ENCODE measurements at regions not wholly inside any gene's neighbourhood (a gene's known extent, or its start where the extent isn't known, plus 50 kb on each side); places are given as distances from the start of the nearest gene placed in this dataset.

GRCh38 chr3:117102426-117102825 lies 392.8 kb downstream of the TUSC7 start:
- no peak overlapping the region for H3K23ac ChIP-seq (ENCODE audit: low read depth, low read length, poor library complexity)
- no peak overlapping the region for H3K4me2 ChIP-seq (ENCODE audit: insufficient read depth, low read length, poor library complexity, severe bottlenecking)
- no peak for DNase-seq (ENCODE audit: low spot score)
- H2BK15ac ChIP-seq (ENCODE audit: low read length): no peak overlapping the region
- no peaks in the 10 kb centered on the region for H3K79me1 ChIP-seq (ENCODE audit: low read depth, low read length)
- H3K9me3 ChIP-seq (replicated peaks in 1 of 2; ENCODE audit: control insufficient read depth in 2 of 2, insufficient read depth in 1 of 2, low read depth in 1 of 2, low read length in 2 of 2): peaks cover 0 to 3% of the 10 kb centered on the region in 2 donors
- H2BK5ac ChIP-seq (ENCODE audit: low read length): no peak overlapping the region
- H3K27ac ChIP-seq (replicated peaks; ENCODE audit: low read length): no peak overlapping the region
- no peaks in the 10 kb centered on the region for H3K27me3 ChIP-seq (ENCODE audit: control insufficient read depth in 3 of 3, insufficient read depth in 3 of 3, low read depth in 1 of 3, low read length in 3 of 3)
- no peaks in the 10 kb centered on the region for H3K36me3 ChIP-seq (replicated peaks in 1 of 2; ENCODE audit: control insufficient read depth in 2 of 2, insufficient read depth in 2 of 2, low read length in 2 of 2)
- H4K91ac ChIP-seq (ENCODE audit: low read depth, low read length, poor library complexity): no peak overlapping the region
- no peak overlapping the region for H3K4ac ChIP-seq (ENCODE audit: low read length)
- H3K14ac ChIP-seq (ENCODE audit: low read length): no peak overlapping the region
- H2AK5ac ChIP-seq (ENCODE audit: low read depth, low read length): no peak overlapping the region
- H2BK120ac ChIP-seq (ENCODE audit: low read depth, low read length): no peak overlapping the region
- H3K4me3 ChIP-seq (ENCODE audit: low read length in 2 of 2): no peak overlapping the region
- no peak overlapping the region for H2AFZ ChIP-seq (ENCODE audit: low read length)
- H2BK12ac ChIP-seq (ENCODE audit: low read length): no peak overlapping the region
- no CpG with 5 or more reads among the region's 3 CpGs for WGBS, 2 donors (ENCODE audit: extremely low coverage in 2 of 2, insufficient read length in 2 of 2, insufficient replicate concordance in 1 of 2)
- H3K9ac ChIP-seq (ENCODE audit: low read depth, low read length, poor library complexity): no peak overlapping the region
- H4K8ac ChIP-seq (ENCODE audit: low read depth, low read length): no peak overlapping the region
- peaks cover 0 to 4% of the 10 kb centered on the region in 2 donors for H3K4me1 ChIP-seq (ENCODE audit: control insufficient read depth in 2 of 2, insufficient read depth in 1 of 2, low read depth in 1 of 2, low read length in 2 of 2)
- no peak overlapping the region for H3K18ac ChIP-seq (ENCODE audit: low read length)

- H3K9ac ChIP-seq (ENCODE audit: low read depth, low read length, poor library complexity): no peak overlapping the region
- H2BK15ac ChIP-seq (ENCODE audit: low read length): no peak overlapping the region
- H3K4me3 ChIP-seq (ENCODE audit: low read length in 2 of 2): no peak overlapping the region
- H3K4ac ChIP-seq (ENCODE audit: low read length): no peak overlapping the region
- no peaks in the 10 kb centered on the region for H3K79me1 ChIP-seq (ENCODE audit: low read depth, low read length)
- H4K91ac ChIP-seq (ENCODE audit: low read depth, low read length, poor library complexity): no peak overlapping the region
- no peak overlapping the region for H2BK12ac ChIP-seq (ENCODE audit: low read length)
- no peak overlapping the region for H2AFZ ChIP-seq (ENCODE audit: low read length)
- H2AK5ac ChIP-seq (ENCODE audit: low read depth, low read length): no peak overlapping the region
- H3K4me1 ChIP-seq (ENCODE audit: control insufficient read depth in 2 of 2, insufficient read depth in 1 of 2, low read depth in 1 of 2, low read length in 2 of 2): peaks cover 0 to 4% of the 10 kb centered on the region in 2 donors
- H3K23ac ChIP-seq (ENCODE audit: low read depth, low read length, poor library complexity): no peak overlapping the region
- H3K9me3 ChIP-seq (replicated peaks in 1 of 2; ENCODE audit: control insufficient read depth in 2 of 2, insufficient read depth in 1 of 2, low read depth in 1 of 2, low read length in 2 of 2): no peaks in the 10 kb centered on the region
- H3K36me3 ChIP-seq (replicated peaks in 1 of 2; ENCODE audit: control insufficient read depth in 2 of 2, insufficient read depth in 2 of 2, low read length in 2 of 2): no peaks in the 10 kb centered on the region
- no peak overlapping the region for H3K27ac ChIP-seq (replicated peaks; ENCODE audit: low read length)
- H3K18ac ChIP-seq (ENCODE audit: low read length): no peak overlapping the region
- no peaks in the 10 kb centered on the region for H3K27me3 ChIP-seq (ENCODE audit: control insufficient read depth in 3 of 3, insufficient read depth in 3 of 3, low read depth in 1 of 3, low read length in 3 of 3)
- H3K4me2 ChIP-seq (ENCODE audit: insufficient read depth, low read length, poor library complexity, severe bottlenecking): no peak overlapping the region
- no peak overlapping the region for H3K14ac ChIP-seq (ENCODE audit: low read length)
- no peak for DNase-seq (ENCODE audit: low spot score)
- H4K8ac ChIP-seq (ENCODE audit: low read depth, low read length): no peak overlapping the region
- H2BK5ac ChIP-seq (ENCODE audit: low read length): no peak overlapping the region
- no peak overlapping the region for H2BK120ac ChIP-seq (ENCODE audit: low read depth, low read length)
- no CpG with 5 or more reads among the region's 3 CpGs for WGBS, 2 donors (ENCODE audit: extremely low coverage in 2 of 2, insufficient read length in 2 of 2, insufficient replicate concordance in 1 of 2)
These were observed 394.1 kb downstream of the TUSC7 start for GRCh38 chr3:117103675-117104074.

- Histone ChIP-seq H2BK15ac (ENCODE audit: low read length) (no peak overlapping the region), H2BK12ac (ENCODE audit: low read length) (no peak overlapping the region), H4K8ac (ENCODE audit: low read depth, low read length) (no peak overlapping the region), H3K79me1 (ENCODE audit: low read depth, low read length) (no peaks in the 10 kb centered on the region), H3K4me2 (ENCODE audit: insufficient read depth, low read length, poor library complexity, severe bottlenecking) (no peak overlapping the region), H3K23ac (ENCODE audit: low read depth, low read length, poor library complexity) (no peak overlapping the region), H2BK5ac (ENCODE audit: low read length) (no peak overlapping the region), H3K14ac (ENCODE audit: low read length) (no peak overlapping the region), H2BK120ac (ENCODE audit: low read depth, low read length) (no peak overlapping the region), H3K36me3 (replicated peaks in 1 of 2; ENCODE audit: control insufficient read depth in 2 of 2, insufficient read depth in 2 of 2, low read length in 2 of 2) (no peaks in the 10 kb centered on the region), H3K4me1 (ENCODE audit: control insufficient read depth in 2 of 2, insufficient read depth in 1 of 2, low read depth in 1 of 2, low read length in 2 of 2) (peaks cover 0 to 8% of the 10 kb centered on the region in 2 donors), H2AFZ (ENCODE audit: low read length) (no peak overlapping the region), H3K27me3 (ENCODE audit: control insufficient read depth in 3 of 3, insufficient read depth in 3 of 3, low read depth in 1 of 3, low read length in 3 of 3) (no peaks in the 10 kb centered on the region), H3K9me3 (replicated peaks in 1 of 2; ENCODE audit: control insufficient read depth in 2 of 2, insufficient read depth in 1 of 2, low read depth in 1 of 2, low read length in 2 of 2) (no peaks in the 10 kb centered on the region), H4K91ac (ENCODE audit: low read depth, low read length, poor library complexity) (no peak overlapping the region), H3K4ac (ENCODE audit: low read length) (no peak overlapping the region), H3K9ac (ENCODE audit: low read depth, low read length, poor library complexity) (no peak overlapping the region), H2AK5ac (ENCODE audit: low read depth, low read length) (no peak overlapping the region), H3K18ac (ENCODE audit: low read length) (no peak overlapping the region), H3K27ac (replicated peaks; ENCODE audit: low read length) (no peak overlapping the region), H3K4me3 (ENCODE audit: low read length in 2 of 2) (no peak overlapping the region)
- no peak for DNase-seq (ENCODE audit: low spot score)
- no CpG with 5 or more reads among the region's 2 CpGs for WGBS, 2 donors (ENCODE audit: extremely low coverage in 2 of 2, insufficient read length in 2 of 2, insufficient replicate concordance in 1 of 2)
These were observed 394.8 kb downstream of the TUSC7 start for GRCh38 chr3:117104381-117104780.

- Histone ChIP-seq H3K18ac (ENCODE audit: low read length) (no peak overlapping the region), H2BK12ac (ENCODE audit: low read length) (no peak overlapping the region), H2AFZ (ENCODE audit: low read length) (no peak overlapping the region), H2BK15ac (ENCODE audit: low read length) (no peak overlapping the region), H3K4me3 (ENCODE audit: low read length in 2 of 2) (no peak overlapping the region), H3K9ac (ENCODE audit: low read depth, low read length, poor library complexity) (no peak overlapping the region), H3K4ac (ENCODE audit: low read length) (no peak overlapping the region), H4K91ac (ENCODE audit: low read depth, low read length, poor library complexity) (no peak overlapping the region), H3K14ac (ENCODE audit: low read length) (no peak overlapping the region), H3K36me3 (replicated peaks in 1 of 2; ENCODE audit: control insufficient read depth in 2 of 2, insufficient read depth in 2 of 2, low read length in 2 of 2) (no peaks in the 10 kb centered on the region), H3K4me1 (ENCODE audit: control insufficient read depth in 2 of 2, insufficient read depth in 1 of 2, low read depth in 1 of 2, low read length in 2 of 2) (peaks cover 0 to 8% of the 10 kb centered on the region in 2 donors), H3K4me2 (ENCODE audit: insufficient read depth, low read length, poor library complexity, severe bottlenecking) (no peak overlapping the region), H2BK120ac (ENCODE audit: low read depth, low read length) (no peak overlapping the region), H3K23ac (ENCODE audit: low read depth, low read length, poor library complexity) (no peak overlapping the region), H2AK5ac (ENCODE audit: low read depth, low read length) (no peak overlapping the region), H3K79me1 (ENCODE audit: low read depth, low read length) (no peaks in the 10 kb centered on the region), H3K27ac (replicated peaks; ENCODE audit: low read length) (peak overlapping the region; percentile 14), H3K9me3 (replicated peaks in 1 of 2; ENCODE audit: control insufficient read depth in 2 of 2, insufficient read depth in 1 of 2, low read depth in 1 of 2, low read length in 2 of 2) (no peaks in the 10 kb centered on the region), H4K8ac (ENCODE audit: low read depth, low read length) (no peak overlapping the region), H3K27me3 (ENCODE audit: control insufficient read depth in 3 of 3, insufficient read depth in 3 of 3, low read depth in 1 of 3, low read length in 3 of 3) (no peaks in the 10 kb centered on the region), H2BK5ac (ENCODE audit: low read length) (no peak overlapping the region)
- WGBS, 2 donors (ENCODE audit: extremely low coverage in 2 of 2, insufficient read length in 2 of 2, insufficient replicate concordance in 1 of 2): no CpG with 5 or more reads among the region's 4 CpGs
- DNase-seq (ENCODE audit: low spot score): no peak
These were observed 395.2 kb downstream of the TUSC7 start for GRCh38 chr3:117104792-117105191.

Measured in neuronal stem cell (in vitro differentiated cells).